Chondrocyte (in vitro differentiated cells): ENCODE measurements at regions not wholly inside any gene's neighbourhood (a gene's known extent, or its start where the extent isn't known, plus 50 kb on each side); places are given as distances from the start of the nearest gene placed in this dataset.
"Not testable (repeated sequence)": the region's sequence is repeated elsewhere in the genome, so short reads cannot be mapped to it uniquely, and the experiment has no call there.

Experiments used
- DNase-seq: peaks from one replicate; pipeline ENCODE4 v3.0.0; 2021; ENCODE audit warnings: mixed read lengths, low spot score
- H3K27ac Mint-ChIP-seq: one replicate; pipeline ENCODE4 v1.8.0; 2021; ENCODE audit warnings: mild to moderate bottlenecking, moderate library complexity, mixed read lengths; ENCODE audit not compliant: unreplicated experiment
- H3K27me3 Mint-ChIP-seq: 2 replicates; pipeline ENCODE4 v1.8.0; 2021; ENCODE audit warnings: low read depth, mixed read lengths
- H3K36me3 Mint-ChIP-seq: 2 replicates; pipeline ENCODE4 v1.8.0; 2021; ENCODE audit warnings: low read depth, mixed read lengths
- H3K4me1 Mint-ChIP-seq: 2 replicates; pipeline ENCODE4 v1.8.0; 2021; ENCODE audit warnings: low read depth, mild to moderate bottlenecking, mixed read lengths
- H3K4me3 Mint-ChIP-seq: one replicate; pipeline ENCODE4 v1.8.0; 2021; ENCODE audit warnings: mild to moderate bottlenecking, moderate library complexity, mixed read lengths; ENCODE audit not compliant: unreplicated experiment
- H3K9me3 Mint-ChIP-seq: 2 replicates; pipeline ENCODE4 v1.8.0; 2021; ENCODE audit warnings: low read depth, mixed read lengths
- CTCF ChIP-seq: fragments of 200-600 bp; sonication (generic); IDR thresholded peaks from 2 replicates; pipeline ENCODE4 v1.5.0; 2021; ENCODE audit warnings: antibody characterized with exemption, mild to moderate bottlenecking, moderate library complexity

DNA sequence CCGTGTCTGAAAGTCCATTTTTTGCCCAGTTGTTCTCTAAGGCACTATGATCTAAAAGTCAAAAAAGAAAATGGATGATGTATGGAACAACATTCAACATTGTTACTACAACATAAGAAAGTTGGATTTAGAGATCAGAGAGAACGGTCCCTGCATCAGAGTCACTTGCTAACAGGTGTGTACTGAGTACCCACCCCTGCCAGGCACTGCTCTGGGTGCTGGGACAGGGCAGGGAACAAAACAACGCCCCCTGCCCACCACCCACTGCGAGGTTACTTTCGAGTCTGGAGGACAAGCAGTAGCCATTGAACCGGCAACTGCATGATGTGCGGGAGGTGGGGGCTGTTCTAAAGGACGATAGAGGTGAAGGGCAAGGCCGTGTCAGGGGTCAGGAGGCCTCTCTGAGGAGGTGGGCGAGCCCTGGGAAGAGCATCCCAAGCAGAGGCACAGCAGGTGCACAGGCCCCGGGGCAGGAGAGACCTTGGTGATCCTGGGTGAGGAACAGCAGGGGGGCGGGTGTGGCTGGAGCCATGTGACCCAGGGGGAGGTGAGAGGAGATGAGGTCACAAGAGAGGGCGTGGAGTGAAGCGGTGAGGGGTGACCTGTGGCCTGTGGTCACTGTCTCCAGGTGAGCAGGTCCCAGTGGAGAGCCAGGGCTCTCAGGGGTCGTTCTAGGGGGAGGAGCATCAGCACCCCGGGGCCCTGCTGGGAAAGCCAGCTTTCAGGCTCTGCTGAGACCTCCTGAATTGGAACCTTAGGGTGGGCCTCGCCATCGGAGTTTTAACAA lies 197.5 kb upstream of the SULF2 start:
- peaks cover 7% of the 10 kb centered on the region for H3K9me3 Mint-ChIP-seq

GRCh38 chr20:47981222-47981621 lies 195.9 kb upstream of the SULF2 start:
- Mint-ChIP-seq H3K4me1 (peaks cover 22% of the 10 kb centered on the region), H3K36me3 (no peaks in the 10 kb centered on the region), H3K4me3 (no peak overlapping the region), H3K27ac (no peak overlapping the region), H3K27me3 (peaks cover 3% of the 10 kb centered on the region), H3K9me3 (peaks cover 7% of the 10 kb centered on the region)
- no peak for TF ChIP-seq CTCF
- DNase-seq, result no peak

More for the DNA sequence above, 197.5 kb upstream of the SULF2 start:
- Mint-ChIP-seq H3K4me1 (peaks cover 22% of the 10 kb centered on the region), H3K27ac (no peak overlapping the region), H3K27me3 (peaks cover 3% of the 10 kb centered on the region), H3K4me3 (no peak overlapping the region), H3K36me3 (no peaks in the 10 kb centered on the region)
- no peak for DNase-seq
- TF ChIP-seq CTCF, result no peak

DNA sequence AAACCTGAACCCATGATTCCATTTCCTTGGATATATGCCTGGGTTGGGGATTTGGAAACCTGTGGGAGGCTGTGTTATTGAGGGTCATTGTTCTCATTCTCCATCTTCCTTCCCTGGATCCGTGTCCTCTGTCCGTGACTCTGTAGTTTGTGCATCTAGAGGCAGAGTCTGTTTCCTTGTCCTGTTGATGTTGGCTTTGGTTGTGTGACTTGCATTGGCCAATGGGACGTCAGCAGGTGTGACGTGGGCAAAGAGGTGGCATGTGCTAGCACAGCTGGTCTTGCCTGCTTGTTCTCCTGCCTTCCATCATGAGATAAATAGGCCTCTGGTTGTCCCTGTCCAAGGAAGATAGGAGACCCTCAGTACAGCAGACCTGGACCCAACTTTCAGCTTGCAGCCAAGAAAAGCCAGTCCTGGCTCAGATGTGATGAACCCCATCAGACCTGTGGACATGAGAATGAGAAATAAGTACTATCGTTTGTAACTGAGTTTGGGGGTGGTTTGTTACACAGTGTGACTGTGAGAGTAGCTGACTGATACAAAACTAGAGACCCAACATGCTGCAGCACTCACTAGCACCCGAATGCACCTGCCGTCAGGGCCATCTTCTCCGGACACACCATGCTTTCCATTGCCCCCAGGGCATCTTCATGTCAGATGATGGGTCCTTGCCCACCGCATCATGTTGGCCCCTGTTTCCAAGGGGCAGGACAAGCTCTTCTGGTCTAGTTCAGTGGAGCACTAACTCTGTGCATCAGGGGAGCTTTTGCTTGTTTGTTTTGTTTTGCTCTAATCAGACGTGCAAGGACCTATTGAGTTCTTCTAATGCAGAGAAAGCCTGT lies 195.3 kb upstream of the SULF2 start:
- Mint-ChIP-seq H3K4me3 (no peak overlapping the region), H3K27ac (no peak overlapping the region), H3K9me3 (peaks cover 7% of the 10 kb centered on the region), H3K36me3 (no peaks in the 10 kb centered on the region), H3K27me3 (peaks cover 3% of the 10 kb centered on the region), H3K4me1 (peaks cover 22% of the 10 kb centered on the region)
- DNase-seq, result no peak
- no peak for TF ChIP-seq CTCF

DNA sequence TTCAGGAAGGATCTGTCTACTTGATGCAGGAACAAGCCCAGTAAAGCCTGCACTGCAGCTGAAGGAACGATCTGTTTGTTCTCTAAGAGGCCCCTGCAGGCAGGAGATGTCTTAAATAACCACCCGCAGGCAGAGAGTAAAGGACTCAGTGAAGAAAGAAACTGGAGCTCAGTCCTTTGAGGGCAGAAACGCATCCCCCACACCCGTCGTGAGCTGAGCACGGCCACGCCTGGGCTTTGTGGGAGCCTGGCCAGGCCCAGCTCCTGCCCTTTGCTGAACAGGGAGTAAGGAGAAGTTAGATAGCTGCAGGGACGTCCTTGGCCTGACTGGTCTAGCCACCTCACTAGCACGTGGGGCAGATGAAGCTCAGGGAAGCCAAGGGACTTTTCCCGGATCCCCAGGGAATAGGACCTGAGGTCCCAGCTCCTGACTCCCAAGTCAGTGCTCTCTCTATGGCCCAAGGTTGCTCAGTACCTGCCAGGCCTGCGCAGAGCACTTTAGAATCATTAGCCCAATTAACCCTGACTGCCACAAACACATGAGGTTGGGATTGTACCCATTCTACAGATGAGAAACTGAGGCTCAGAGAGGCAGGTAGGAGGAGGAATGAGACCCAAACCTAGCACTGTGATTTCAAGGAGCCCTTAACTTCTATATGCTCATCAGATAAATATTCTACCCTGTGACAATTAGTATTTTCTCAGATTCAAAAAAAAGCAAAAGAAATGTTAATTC lies 194.2 kb upstream of the SULF2 start:
- H3K4me1 Mint-ChIP-seq, result peaks cover 12% of the 10 kb centered on the region
- not testable (repeated sequence) for H3K9me3 Mint-ChIP-seq, H3K27me3 Mint-ChIP-seq, H3K36me3 Mint-ChIP-seq, H3K4me3 Mint-ChIP-seq, DNase-seq, H3K27ac Mint-ChIP-seq

- H3K36me3 Mint-ChIP-seq, H3K4me3 Mint-ChIP-seq, H3K27ac Mint-ChIP-seq, H3K4me1 Mint-ChIP-seq, H3K9me3 Mint-ChIP-seq, H3K27me3 Mint-ChIP-seq, DNase-seq: not testable (repeated sequence)
Observed at GRCh38 chr20:47978428-47979120, 193.3 kb upstream of the SULF2 start.

GRCh38 chr20:47977789-47978252 lies 192.5 kb upstream of the SULF2 start:
- not testable (repeated sequence) for DNase-seq, H3K4me3 Mint-ChIP-seq, H3K9me3 Mint-ChIP-seq, H3K27me3 Mint-ChIP-seq, H3K36me3 Mint-ChIP-seq, H3K27ac Mint-ChIP-seq
- H3K4me1 Mint-ChIP-seq, result peaks cover 17% of the 10 kb centered on the region

DNA sequence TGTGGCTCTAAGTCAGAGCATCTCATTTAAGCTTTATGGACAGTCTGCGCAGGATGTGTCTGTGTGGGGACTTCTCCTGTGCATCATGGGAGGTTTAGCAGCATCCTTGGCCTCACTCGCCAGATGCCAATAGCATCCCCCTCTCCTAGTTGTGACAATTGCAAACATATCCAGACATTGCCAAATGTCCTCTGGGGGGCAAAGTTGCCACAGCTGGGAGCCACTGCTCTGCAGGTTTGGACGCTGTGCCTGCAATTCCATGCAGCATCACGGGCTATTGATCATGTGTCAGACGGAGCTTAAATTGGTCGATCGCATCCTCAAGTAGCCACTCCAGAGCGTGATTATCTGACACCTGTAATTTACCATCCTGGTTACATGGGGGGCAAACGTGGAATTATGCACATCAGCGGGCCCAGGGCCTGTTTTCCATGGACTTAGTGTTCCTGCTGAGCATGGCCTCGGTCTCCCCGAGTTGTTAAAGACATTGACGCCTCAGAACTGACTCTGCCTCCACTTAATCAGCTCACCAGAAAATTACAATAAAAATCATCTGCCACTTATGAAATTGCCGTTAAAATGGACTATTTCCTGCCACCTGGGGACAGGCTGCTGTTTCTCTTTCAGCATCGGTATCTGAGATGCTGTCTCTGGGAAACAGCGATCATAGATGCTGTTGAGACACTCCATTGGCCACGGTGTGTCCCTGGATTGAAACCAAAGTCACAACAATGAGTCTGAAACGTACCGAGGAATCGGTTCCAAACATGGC lies 191.9 kb upstream of the SULF2 start:
- not testable (repeated sequence) for H3K4me3 Mint-ChIP-seq, H3K27ac Mint-ChIP-seq, H3K27me3 Mint-ChIP-seq, DNase-seq, H3K9me3 Mint-ChIP-seq, H3K36me3 Mint-ChIP-seq
- H3K4me1 Mint-ChIP-seq, result peaks cover 24% of the 10 kb centered on the region
